Naive B cell (primary cell): ENCODE measurements at regions not wholly inside any gene's neighbourhood (a gene's known extent, or its start where the extent isn't known, plus 50 kb on each side); places are given as distances from the start of the nearest gene placed in this dataset.
A peak's percentile ranks its signal among the peaks of the same experiment; 100 is the strongest.
"Not testable (repeated sequence)": the region's sequence is repeated elsewhere in the genome, so short reads cannot be mapped to it uniquely, and the experiment has no call there.

ENCODE experiments used
- ATAC-seq, 2 donors: fragments of 150-1000 bp; cut with Tn5 transposase; 2 replicates each; pipeline ENCODE4 v1.10.0; 2021; ENCODE audit warnings: low read depth in 2 of 2, mild to moderate bottlenecking in 2 of 2, moderate library complexity in 2 of 2
- DNase-seq: peaks from one replicate; pipeline ENCODE4 v3.0.0; 2022
- H3K27ac Mint-ChIP-seq, 6 donors: one replicate each; pipeline ENCODE4 v1.8.0; 2020 to 2022; ENCODE audit warnings: mild to moderate bottlenecking in 6 of 6, mixed read lengths in 6 of 6, moderate library complexity in 5 of 6, inconsistent platforms in 2 of 6
- H3K27me3 Mint-ChIP-seq, 3 donors: one replicate each; pipeline ENCODE4 v1.8.0; 2021 to 2022; ENCODE audit warnings: mixed read lengths in 3 of 3, mild to moderate bottlenecking in 1 of 3
- H3K36me3 Mint-ChIP-seq, 2 donors: one replicate each; pipeline ENCODE4 v1.8.0; 2020 to 2022; ENCODE audit warnings: mixed read lengths in 2 of 2, inconsistent platforms in 1 of 2, mild to moderate bottlenecking in 1 of 2
- H3K4me1 Mint-ChIP-seq, 3 donors: one replicate each; pipeline ENCODE4 v1.8.0; 2020 to 2022; ENCODE audit warnings: mixed read lengths in 3 of 3, inconsistent platforms in 1 of 3, mild to moderate bottlenecking in 1 of 3, moderate library complexity in 1 of 3
- H3K4me3 Mint-ChIP-seq, 8 donors: one replicate each; pipeline ENCODE4 v1.8.0; 2020 to 2022; ENCODE audit warnings: mild to moderate bottlenecking in 8 of 8, mixed read lengths in 8 of 8, moderate library complexity in 8 of 8, inconsistent platforms in 2 of 8
- H3K9me3 Mint-ChIP-seq, 7 donors: one replicate each; pipeline ENCODE4 v1.8.0; 2020 to 2022; ENCODE audit warnings: mixed read lengths in 7 of 7, mild to moderate bottlenecking in 5 of 7, inconsistent platforms in 2 of 7, moderate library complexity in 1 of 7

- Mint-ChIP-seq H3K4me3 (no peak overlapping the region), H3K9me3 (peaks cover 5 to 24% (median 11%) of the 10 kb centered on the region in 7 donors), H3K4me1 (no peaks in the 10 kb centered on the region), H3K36me3 (no peaks in the 10 kb centered on the region), H3K27ac (no peak overlapping the region), H3K27me3 (no peaks in the 10 kb centered on the region)
- ATAC-seq (no peak), DNase-seq (no peak)
Measured at GRCh38 chr6:121559611-121560269, 124.3 kb downstream of the GJA1 start.

GRCh38 chr6:121560476-121560875, 125.0 kb downstream of the GJA1 start:
- peaks cover 6 to 29% (median 14%) of the 10 kb centered on the region in 7 donors for H3K9me3 Mint-ChIP-seq
- H3K27me3 Mint-ChIP-seq = no peaks in the 10 kb centered on the region
- ATAC-seq = no peak
- no peak overlapping the region for H3K27ac Mint-ChIP-seq
- H3K4me3 Mint-ChIP-seq = no peak overlapping the region
- no peak for DNase-seq
- H3K36me3 Mint-ChIP-seq = no peaks in the 10 kb centered on the region
- no peaks in the 10 kb centered on the region for H3K4me1 Mint-ChIP-seq

DNA sequence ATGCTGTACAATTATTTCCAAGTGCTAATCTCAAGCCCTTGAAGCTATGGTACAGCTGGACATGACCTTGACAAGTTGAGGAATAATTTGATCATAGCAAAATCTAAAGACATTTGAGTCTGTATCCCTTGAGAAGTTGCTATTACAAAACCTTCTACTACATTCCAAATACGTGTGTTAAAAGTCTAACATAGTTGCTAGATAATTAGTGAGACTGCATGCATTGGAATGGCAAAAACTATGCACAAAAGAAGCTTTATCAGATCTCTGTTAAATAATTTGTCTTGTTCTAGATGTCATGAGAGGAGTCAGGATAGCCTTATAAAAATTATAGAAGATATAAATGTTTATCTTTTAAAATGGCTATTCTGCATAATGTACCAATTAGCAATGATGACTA, 127.8 kb downstream of the GJA1 start:
- Mint-ChIP-seq H3K27ac (no peak overlapping the region), H3K27me3 (no peaks in the 10 kb centered on the region), H3K4me1 (no peaks in the 10 kb centered on the region), H3K4me3 (no peak overlapping the region), H3K9me3 (peaks cover 6 to 29% (median 14%) of the 10 kb centered on the region in 7 donors), H3K36me3 (no peaks in the 10 kb centered on the region)
- ATAC-seq (no peak), DNase-seq (no peak)

DNA sequence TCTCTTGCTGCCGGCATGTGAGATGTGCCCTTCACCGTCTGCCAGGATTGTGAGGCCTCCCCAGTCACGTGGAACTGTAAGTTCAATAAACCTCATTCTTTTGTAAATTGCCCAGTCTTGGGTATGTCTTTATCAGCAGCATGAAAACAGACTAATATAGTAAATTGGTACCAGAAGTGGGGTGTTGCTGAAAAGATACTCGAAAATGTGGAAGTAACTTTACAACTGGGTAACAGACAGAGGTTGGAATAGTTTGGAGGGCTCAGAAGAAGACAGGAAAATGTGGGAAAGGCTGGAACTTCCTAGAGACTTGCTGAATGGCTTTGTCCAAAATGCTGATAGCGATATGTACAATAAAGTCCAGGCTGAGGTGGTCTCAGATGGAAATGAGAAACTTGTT, 129.1 kb downstream of the GJA1 start:
- Mint-ChIP-seq H3K4me3 (peak overlapping the region in 2 of 8 donors; percentile 12 to 53), H3K9me3 (peaks cover 6 to 25% (median 14%) of the 10 kb centered on the region in 7 donors)
- not testable (repeated sequence) for H3K4me1 Mint-ChIP-seq, H3K36me3 Mint-ChIP-seq, H3K27ac Mint-ChIP-seq, H3K27me3 Mint-ChIP-seq, ATAC-seq, DNase-seq

- Mint-ChIP-seq H3K27me3 (peaks cover 0 to 5% (median 0%) of the 10 kb centered on the region in 3 donors), H3K36me3 (no peaks in the 10 kb centered on the region), H3K4me1 (peaks cover 5 to 9% (median 8%) of the 10 kb centered on the region in 3 donors), H3K27ac (peak overlapping the region in 1 of 6 donors; percentile 57), H3K4me3 (no peak overlapping the region), H3K9me3 (peaks cover 0 to 8% (median 4%) of the 10 kb centered on the region in 7 donors)
- no peak for DNase-seq
- no peak for ATAC-seq
Measured at GRCh38 chr6:121571455-121571854, 136.0 kb downstream of the GJA1 start.

DNA sequence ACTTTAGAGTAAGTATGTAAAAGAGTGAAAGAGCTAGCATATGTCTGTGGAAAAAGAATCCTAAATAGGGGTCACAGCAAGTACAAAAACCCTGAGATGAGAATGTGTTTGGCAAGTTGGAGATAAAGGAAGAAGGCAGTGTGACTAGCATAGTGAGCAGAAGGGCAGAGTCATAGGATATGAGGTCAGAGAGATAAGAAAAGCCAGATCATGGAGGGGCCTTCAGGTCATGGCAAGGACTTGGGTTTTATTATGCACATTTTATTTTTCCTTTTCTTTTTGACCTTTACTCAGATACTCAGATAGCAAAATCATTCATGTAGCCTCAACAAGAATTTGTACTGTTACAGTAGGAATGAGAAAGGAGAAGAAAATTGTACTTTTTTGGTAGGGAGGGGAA, 138.0 kb downstream of the GJA1 start:
- Mint-ChIP-seq H3K9me3 (peaks cover 0 to 8% (median 4%) of the 10 kb centered on the region in 7 donors), H3K27ac (no peak overlapping the region), H3K36me3 (no peaks in the 10 kb centered on the region), H3K4me3 (peak overlapping the region in 1 of 8 donors; percentile 11), H3K4me1 (peaks cover 5 to 9% (median 8%) of the 10 kb centered on the region in 3 donors), H3K27me3 (peaks cover 0 to 5% (median 0%) of the 10 kb centered on the region in 3 donors)
- DNase-seq (no peak), ATAC-seq (no peak)

- DNase-seq (no peak), ATAC-seq (no peak)
- H3K27me3 Mint-ChIP-seq = peaks cover 0 to 5% (median 0%) of the 10 kb centered on the region in 3 donors
- H3K9me3 Mint-ChIP-seq = peaks cover 0 to 4% (median 0%) of the 10 kb centered on the region in 7 donors
- no peak overlapping the region for H3K4me3 Mint-ChIP-seq
- H3K4me1 Mint-ChIP-seq = peaks cover 5 to 9% (median 8%) of the 10 kb centered on the region in 3 donors
- no peaks in the 10 kb centered on the region for H3K36me3 Mint-ChIP-seq
- no peak overlapping the region for H3K27ac Mint-ChIP-seq
Measured at GRCh38 chr6:121578216-121578615, 142.8 kb downstream of the GJA1 start.

DNA sequence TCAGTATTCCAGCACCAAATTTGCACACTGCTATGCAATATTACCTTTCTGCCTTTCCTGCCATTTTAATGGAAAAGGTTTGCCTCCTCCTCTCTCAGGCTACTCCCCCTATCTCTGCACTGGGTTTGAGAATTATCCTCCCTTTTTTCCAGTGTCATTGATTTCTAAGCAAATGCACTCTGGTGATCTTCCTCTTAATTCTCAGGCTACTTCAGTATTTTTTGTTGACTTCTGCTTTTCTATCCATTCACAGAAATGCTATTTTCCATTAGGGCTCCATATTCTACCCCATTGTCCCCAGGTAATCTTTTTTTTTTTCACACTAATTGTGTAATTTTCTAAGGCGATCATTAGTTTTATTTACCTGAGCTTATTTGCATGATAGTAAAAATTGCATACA, 144.0 kb downstream of the GJA1 start:
- Mint-ChIP-seq H3K27ac (peak overlapping the region in 1 of 6 donors; percentile 51), H3K27me3 (no peaks in the 10 kb centered on the region), H3K4me1 (peaks cover 0 to under 1% (median 0%) of the 10 kb centered on the region in 3 donors), H3K9me3 (no peaks in the 10 kb centered on the region), H3K36me3 (no peaks in the 10 kb centered on the region), H3K4me3 (no peak overlapping the region)
- DNase-seq = no peak
- ATAC-seq = no peak

DNA sequence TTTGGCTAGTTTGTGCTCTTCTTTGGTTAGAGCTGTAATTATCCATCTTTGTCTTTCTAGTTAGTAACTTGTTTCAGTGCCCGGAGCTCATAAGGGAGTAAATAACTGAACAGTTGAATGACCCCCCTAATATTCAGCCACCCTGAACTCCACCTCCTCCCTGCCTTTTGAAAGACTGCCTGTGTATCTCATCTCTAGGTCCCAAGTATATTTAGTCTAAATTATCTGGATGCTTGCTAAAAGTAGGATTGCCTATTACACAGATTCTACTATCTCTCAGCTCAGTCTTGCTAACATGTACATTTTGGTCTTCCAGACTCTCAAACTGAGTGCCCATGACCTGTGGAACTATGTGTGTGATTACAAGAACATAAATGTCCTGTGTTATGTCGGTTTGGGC, 145.9 kb downstream of the GJA1 start:
- no peak overlapping the region for H3K4me3 Mint-ChIP-seq
- no peaks in the 10 kb centered on the region for H3K36me3 Mint-ChIP-seq
- H3K27me3 Mint-ChIP-seq = no peaks in the 10 kb centered on the region
- no peak for ATAC-seq
- no peaks in the 10 kb centered on the region for H3K9me3 Mint-ChIP-seq
- H3K4me1 Mint-ChIP-seq = no peaks in the 10 kb centered on the region
- H3K27ac Mint-ChIP-seq = no peak overlapping the region
- no peak for DNase-seq

DNA sequence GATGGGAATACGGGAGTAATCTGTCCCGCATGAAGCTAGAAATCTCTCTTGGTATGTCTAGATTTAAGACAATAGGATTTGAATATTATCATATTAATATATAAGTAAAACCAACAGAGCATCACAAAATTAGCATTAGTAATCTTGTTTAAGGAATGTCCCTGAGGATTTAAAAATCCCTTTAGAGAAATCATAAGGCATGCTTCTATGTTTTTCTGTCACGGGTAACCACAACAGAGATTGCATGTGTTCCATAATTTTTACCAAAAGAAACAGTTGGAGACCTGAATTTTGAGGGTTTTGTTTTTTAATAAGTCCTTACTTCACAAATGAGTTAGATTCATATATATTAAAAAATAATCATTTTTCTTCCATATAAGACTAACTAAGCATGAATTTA, 146.8 kb downstream of the GJA1 start:
- no peak for DNase-seq
- H3K9me3 Mint-ChIP-seq = no peaks in the 10 kb centered on the region
- no peaks in the 10 kb centered on the region for H3K36me3 Mint-ChIP-seq

DNA sequence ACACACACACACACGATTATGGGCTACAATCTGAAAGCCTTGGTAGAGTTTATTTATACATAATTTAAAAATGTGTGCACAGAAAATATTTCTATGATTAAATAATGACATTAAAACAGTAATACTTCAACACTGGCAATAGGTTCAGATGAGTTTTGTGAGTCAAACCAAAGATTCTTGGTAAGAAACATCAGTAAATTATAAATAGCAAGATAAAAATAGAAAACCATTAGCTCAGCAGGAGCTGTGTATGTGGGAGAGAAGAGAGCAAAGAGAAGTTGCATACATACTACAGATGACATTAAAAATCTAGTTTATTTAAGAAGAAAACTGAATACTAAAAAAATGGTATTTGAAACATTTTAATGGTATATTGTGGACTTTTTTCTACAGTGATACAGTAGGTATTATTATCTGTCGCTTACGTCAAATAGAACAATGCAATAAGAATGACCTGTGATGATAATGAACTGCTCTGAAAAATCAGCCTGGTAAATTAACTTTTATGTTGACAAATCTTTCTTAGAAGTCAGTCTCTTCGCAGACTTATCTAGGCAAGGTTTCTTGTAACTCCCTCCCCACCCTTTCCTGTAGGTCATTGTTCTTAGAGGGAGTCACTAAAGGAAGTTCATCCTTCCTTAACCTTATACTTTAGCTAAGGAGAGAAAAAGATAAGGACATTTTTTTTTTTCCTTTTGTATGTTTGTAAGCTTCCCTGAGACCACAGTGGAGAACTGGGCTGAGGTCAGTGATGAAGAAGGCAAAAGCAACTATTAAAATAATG, 149.3 kb downstream of the GJA1 start:
- H3K4me3 Mint-ChIP-seq = no peak overlapping the region
- H3K9me3 Mint-ChIP-seq = peaks cover 0 to 1% (median 0%) of the 10 kb centered on the region in 7 donors
- no peaks in the 10 kb centered on the region for H3K36me3 Mint-ChIP-seq
- DNase-seq = no peak
- no peak overlapping the region for H3K27ac Mint-ChIP-seq
- no peak for ATAC-seq
- H3K4me1 Mint-ChIP-seq = no peaks in the 10 kb centered on the region
- H3K27me3 Mint-ChIP-seq = no peaks in the 10 kb centered on the region

More for the DNA sequence above, 146.8 kb downstream of the GJA1 start:
- H3K27me3 Mint-ChIP-seq = no peaks in the 10 kb centered on the region
- ATAC-seq = no peak
- H3K4me3 Mint-ChIP-seq = no peak overlapping the region
- H3K4me1 Mint-ChIP-seq = no peaks in the 10 kb centered on the region
- no peak overlapping the region for H3K27ac Mint-ChIP-seq

GRCh38 chr6:121590438-121590837, 155.0 kb downstream of the GJA1 start:
- no peaks in the 10 kb centered on the region for H3K36me3 Mint-ChIP-seq
- H3K27me3 Mint-ChIP-seq = no peaks in the 10 kb centered on the region
- peaks cover 0 to 16% (median 2%) of the 10 kb centered on the region in 7 donors for H3K9me3 Mint-ChIP-seq
- no peaks in the 10 kb centered on the region for H3K4me1 Mint-ChIP-seq
- DNase-seq = no peak
- no peak for ATAC-seq
- H3K4me3 Mint-ChIP-seq = no peak overlapping the region
- H3K27ac Mint-ChIP-seq = no peak overlapping the region

GRCh38 chr6:121590916-121591315, 155.5 kb downstream of the GJA1 start:
- peaks cover 0 to 16% (median 2%) of the 10 kb centered on the region in 7 donors for H3K9me3 Mint-ChIP-seq
- no peak overlapping the region for H3K27ac Mint-ChIP-seq
- H3K36me3 Mint-ChIP-seq = no peaks in the 10 kb centered on the region
- ATAC-seq = no peak
- no peaks in the 10 kb centered on the region for H3K4me1 Mint-ChIP-seq
- no peaks in the 10 kb centered on the region for H3K27me3 Mint-ChIP-seq
- no peak overlapping the region for H3K4me3 Mint-ChIP-seq
- DNase-seq = no peak
